COR-L47 (cell line): ENCODE measurements at regions not wholly inside any gene's neighbourhood (a gene's known extent, or its start where the extent isn't known, plus 50 kb on each side); places are given as distances from the start of the nearest gene placed in this dataset.

ENCODE experiments used
- DNase-seq: peaks from one replicate; lab custom pipeline; 2025; lab: John Stamatoyannopoulos, UW

GRCh38 chr20:24777746-24778145 is 171.3 kb upstream of the CST7 start:
- DNase-seq = no peak

DNA sequence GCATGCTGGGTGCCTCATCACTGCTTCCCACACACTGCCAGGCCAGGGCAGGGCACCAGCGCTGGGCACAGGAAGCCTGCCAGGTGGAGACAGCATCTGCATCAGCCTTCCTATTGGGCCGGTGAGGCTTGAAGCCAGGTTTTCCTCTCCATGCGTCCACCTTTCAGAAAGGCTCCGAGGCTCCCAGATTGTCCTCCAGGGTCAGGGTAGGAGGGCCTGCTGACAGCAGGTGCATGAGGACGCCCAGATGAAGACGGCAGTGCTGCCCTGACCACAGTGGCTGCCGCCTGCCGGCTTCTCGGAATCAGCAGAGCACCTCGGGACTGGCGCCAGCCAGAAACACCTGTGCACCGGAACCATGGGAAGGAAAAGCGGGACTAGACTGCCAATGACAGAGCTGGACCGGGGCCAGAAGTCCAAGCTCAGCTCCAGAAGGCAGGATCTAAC is 170.5 kb upstream of the CST7 start:
- DNase-seq = peak; percentile 73

DNA sequence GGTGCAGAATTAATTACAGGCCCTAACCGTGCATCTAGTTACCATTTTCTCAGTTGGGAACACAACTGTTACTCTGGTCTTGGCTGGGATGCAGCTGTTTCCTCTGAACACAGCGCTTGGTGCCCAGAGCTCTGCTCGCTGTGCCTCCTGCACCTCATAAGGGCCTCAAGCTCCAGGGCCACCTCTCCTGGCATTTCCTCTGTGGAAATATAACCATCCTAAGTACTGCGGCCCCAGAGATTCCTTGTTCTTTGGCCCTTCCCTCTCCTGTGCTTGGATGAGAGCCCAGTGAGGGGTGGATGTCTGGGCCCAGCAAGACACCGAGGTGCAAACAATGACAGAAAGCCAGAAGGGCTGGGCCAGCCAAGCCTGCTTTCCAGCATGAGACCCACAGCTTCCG is 169.9 kb upstream of the CST7 start:
- peak; percentile 89 for DNase-seq

DNA sequence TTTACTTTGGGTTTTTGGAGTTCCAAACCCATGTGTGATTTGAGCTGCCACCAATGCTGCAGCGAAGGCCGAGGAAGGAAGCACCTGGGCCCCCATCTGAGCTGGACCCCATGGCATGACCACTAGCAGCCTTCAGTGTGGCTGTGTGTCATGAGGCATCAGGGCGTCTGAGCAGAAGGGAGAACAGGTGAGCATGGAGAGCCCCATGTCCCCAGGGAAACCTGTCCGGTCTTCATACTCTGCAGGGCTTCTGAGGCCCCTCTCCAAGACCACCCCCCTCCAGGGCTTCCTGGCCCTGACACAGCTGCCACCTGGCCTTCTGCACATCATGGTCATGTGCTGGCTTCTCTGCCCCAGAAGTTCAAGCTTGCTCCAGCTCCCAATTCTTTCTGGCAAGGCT is 169.1 kb upstream of the CST7 start:
- no peak for DNase-seq

DNA sequence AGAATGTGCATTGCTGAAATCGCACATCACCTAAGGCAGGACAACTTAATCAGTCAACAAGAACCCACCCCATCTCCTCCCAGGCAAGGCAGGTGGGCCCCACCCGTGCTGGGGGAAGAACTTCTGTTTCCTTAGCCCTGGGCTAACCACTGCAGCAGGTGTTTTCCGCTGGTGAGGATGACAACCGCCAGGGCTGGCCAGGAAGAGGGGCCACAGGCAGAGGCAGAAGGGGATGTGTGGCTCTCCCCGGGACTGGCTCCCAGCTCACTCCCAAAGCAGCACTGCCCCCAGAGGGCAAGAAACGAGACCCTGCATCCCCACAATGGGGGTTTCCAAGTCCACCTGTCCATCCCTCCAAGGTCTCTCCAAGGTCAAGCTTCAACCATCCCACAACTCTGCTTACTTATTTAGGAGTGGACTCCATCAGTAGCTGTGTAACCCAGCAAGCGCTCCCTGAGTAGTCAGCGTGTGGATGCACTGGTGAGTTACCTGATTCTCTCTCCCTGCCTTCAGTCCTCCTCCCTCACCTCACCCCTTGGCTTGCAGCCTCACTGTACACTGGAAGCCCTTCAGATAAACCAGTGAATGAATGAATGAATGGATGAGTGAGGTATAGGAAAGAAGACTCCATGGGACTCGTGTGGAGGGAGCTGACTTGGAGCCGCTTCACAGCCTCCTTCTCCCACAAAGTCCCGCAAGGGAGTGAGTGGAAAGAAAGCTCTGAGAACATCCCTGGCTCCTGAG is 168.2 kb upstream of the CST7 start:
- no peak for DNase-seq

GRCh38 chr20:24781418-24781980 is 167.6 kb upstream of the CST7 start:
- DNase-seq = no peak

DNA sequence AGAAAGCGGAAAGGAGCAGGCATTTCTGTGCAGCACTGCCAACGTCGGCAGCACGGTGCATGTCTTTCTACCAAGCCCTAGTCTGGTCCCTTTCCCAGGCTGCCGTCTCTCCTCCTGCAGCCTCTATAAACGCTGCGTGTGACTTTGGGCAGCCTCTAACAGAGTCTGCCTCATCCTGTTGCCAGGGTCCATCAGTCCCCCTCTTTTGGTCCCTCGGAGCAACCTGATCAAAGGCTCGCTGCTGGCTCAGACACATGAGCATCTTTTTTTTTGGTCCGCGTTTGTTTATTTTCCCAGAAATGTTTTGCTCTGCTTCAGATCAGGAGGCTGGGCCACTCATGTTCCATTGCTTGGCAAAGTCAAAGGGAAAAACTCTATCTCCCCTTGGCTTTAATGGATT is 166.8 kb upstream of the CST7 start:
- no peak for DNase-seq

GRCh38 chr20:24782801-24783630 is 166.1 kb upstream of the CST7 start:
- DNase-seq = no peak

DNA sequence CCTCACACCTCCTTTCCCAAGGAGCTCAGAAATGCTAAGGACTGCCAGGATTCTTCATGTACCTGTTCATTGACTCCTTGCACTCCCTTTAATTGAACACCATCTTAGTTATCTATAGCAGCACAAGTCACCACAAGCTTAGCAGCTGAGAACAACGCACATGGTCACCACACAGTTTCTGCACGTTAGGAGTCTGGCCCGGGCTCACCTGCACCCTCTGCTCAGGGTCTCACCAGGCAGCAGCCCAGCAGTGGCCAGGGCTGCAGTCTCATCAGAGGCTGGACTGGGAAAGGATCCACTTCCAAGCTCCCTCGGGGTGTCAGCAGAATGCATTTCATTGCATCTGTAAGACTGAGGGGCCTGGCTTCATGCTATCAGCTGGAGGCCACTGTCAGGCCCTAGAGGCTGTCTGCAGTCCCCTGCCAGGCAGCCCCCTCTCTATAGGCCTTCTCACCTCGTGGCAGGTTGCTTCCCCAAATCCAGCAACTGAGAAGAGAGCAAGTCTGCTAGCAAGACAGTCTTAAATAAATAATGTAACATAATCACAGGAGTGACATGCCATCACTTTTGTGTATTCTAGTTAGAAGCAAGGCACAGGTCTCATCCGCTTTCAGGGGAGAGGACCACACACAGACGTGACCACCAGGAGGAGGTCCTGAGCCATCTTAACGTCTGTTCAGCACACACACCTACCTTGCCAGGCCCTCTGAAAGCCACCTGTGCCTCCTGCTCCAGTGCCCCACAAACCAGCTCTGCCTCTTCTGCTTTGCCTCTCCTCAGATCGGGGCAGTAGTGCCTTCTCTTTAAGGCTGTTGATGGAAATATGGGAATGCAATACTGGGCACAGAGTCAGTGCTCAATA is 165.2 kb upstream of the CST7 start:
- peak; percentile 40 for DNase-seq

DNA sequence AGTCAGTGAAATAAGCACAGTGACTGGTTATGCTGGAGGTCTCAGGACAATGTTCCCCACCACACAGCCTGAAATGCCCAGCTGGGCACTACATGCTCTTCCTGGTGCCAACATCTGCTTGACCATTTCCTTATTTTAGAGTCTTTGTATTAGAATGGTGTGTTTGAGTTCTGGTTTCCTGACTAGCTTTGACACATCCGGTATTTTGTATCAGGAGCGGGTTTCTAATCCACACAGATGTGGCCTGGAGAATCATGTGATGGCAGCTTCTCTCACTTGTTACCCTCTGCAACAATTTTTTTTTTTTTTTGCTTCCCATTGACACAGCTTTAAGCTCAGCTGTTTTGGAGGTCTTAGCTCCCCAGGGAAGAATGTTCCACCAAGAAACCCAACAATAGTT is 164.5 kb upstream of the CST7 start:
- DNase-seq = no peak

GRCh38 chr20:24785141-24786110 is 163.6 kb upstream of the CST7 start:
- DNase-seq = no peak

- DNase-seq = no peak
Observed at GRCh38 chr20:24786111-24786495, 163.0 kb upstream of the CST7 start.

DNA sequence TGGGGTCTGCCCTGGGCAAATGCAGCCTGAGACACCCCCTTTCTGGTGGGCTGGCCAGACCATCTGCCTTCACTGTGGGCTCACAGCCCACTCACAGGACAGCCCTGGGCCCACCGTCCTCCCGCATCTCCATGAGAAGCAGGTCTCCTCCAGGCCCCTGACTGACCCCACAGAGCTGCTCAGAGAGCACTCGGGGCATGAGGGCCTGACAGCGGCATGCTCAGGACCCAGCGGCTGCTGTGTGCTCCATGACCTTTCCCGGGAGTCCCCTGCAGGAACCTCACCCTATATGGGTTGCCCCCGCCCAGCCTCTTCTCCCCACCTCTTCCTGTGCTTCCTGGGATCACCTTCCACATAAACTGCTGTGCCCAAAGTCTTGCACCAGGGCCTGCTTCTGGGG is 162.4 kb upstream of the CST7 start:
- DNase-seq = no peak

DNA sequence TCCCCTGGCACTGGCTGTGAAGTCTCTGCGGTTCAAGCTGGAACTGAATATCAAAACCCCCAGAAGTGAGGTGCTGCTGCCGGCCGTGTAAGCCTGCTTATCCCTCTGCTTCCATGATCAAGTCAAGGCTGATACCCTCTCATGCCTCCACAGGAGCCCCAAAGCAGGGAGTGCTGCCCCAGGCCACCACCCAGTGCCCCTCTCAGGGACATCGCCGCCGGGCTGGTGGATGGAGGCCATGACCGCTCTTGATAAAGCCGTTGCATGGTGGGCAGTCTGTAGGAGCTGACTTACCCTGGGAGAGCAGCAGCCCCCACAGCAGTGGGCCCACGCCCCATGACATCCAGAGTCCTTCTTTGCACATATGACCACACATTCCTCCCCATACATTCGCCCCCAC is 162.0 kb upstream of the CST7 start:
- no peak for DNase-seq

- no peak for DNase-seq
Observed at GRCh38 chr20:24787621-24788020, 161.4 kb upstream of the CST7 start.

DNA sequence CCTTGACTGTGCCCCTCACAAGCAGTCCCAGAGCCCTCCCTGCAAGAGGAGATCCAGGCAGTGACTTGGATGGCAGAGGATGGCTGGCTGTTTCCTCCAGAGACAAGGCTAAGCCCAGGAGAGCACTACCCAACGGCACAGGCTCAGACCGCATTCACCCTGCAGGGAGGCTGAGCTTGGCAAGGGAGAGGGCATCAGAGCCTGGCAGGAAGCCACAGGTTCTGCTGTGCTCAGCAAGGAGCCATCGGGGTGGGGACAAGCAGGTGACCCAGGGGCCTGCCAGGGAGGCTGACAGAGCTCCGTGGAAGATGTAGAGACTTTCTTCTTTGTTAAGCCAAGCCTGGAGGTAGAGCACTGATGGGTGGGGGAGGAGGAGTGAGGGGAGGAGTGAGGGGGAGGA is 159.2 kb upstream of the CST7 start:
- DNase-seq = peak; percentile 81

- no peak for DNase-seq
Observed at GRCh38 chr20:24790746-24791283, 158.3 kb upstream of the CST7 start.

- DNase-seq = no peak
Observed at GRCh38 chr20:24791953-24792352, 157.1 kb upstream of the CST7 start.

DNA sequence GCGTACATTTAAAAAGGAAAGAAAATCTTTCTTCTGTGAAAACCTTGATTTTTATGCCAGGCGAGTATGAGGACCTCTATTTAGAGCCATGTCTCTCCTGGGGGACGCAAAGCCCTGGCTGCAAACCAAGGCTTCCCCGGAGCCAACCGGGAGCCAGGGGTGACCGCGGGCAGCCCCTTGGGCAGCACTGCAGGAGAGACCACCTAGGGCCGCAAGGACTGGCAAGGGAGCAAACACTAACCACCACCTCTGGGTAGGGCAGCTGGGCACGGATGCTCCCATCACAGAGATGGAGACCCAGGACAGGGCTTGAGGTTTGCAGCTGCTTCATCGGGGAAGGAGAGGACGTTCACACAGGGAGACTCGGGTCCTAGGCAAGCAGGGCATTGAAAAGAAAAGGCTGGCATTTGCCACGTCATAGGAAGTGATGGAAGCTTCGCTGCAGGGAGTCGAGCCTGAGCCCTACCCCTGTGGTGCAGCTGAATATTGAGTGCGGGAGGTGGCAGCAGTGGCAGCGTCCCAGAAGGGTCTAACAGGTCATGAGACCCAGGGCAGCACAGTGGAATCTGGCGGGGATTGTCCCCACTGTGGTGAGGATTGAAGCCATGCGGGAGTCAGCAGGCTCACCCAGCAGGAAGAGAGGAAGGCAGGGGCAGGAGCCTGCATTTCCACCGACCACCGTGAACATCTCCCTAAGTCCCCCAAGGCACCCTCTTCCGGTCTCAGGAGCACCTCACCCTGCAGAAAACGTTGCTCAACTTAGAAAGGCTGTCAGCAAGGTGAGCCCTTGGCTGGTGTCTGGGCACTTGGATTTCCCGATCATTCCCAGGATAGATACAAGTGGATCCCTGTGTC is 156.2 kb upstream of the CST7 start:
- no peak for DNase-seq

DNA sequence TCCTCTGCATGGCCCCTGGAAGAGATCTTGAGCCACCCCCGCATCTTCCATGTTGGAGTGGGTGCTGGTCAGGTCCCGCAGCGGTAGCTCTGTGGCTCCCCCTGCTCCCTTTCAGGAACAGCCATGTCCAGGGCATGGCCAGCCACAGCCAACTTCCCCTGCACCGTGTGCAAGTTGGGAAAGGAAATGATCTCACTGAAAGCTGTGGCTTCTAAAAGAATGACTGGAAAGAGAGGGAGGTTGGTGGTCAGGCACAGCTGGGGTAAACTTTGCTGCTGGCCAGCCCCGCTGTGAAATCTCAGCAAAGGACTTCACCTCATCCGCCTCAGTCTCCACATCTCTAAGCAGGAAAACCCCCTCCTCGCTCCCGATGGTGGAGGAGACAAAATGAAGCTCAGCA is 153.6 kb upstream of the CST7 start:
- DNase-seq = no peak
